ENCODE measurements at regions not wholly inside any gene's neighbourhood (a gene's known extent, or its start where the extent isn't known, plus 50 kb on each side); places are given as distances from the start of the nearest gene placed in this dataset.

DNA sequence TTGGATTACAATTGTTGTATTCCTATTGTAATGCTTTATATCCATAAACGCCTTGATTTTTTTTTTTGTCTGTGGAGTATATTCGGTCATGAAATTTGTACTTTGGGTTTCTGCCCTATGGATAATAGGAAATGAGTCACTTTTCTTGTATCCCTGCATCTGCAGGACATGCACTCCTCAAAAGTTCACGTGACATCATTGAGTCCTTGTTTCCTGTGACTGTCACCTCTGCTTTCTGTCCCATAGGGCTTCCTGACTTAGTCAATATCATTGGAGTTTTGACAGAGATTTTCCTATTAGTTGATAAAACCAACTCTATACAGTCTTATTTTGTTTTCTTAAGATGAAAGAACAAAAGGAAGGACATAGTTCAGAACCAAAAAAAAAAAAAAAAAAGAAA is 356.3 kb downstream of the MAT2B start:
- TF ChIP-seq FOXA1 (IDR thresholded peaks at IDR 0.05) (no peak), RXRA (IDR thresholded peaks at IDR 0.05) (no peak), GABPA (IDR thresholded peaks at IDR 0.05 in 1 of 2, conservative IDR thresholded peaks at IDR 0.05 in 1 of 2) (no peak), HNF4A (conservative IDR thresholded peaks at IDR 0.05) (no peak), JUND (IDR thresholded peaks at IDR 0.05) (no peak), YY1 (IDR thresholded peaks at IDR 0.05) (no peak), SP1 (IDR thresholded peaks at IDR 0.05) (no peak), HNF4G (IDR thresholded peaks at IDR 0.05) (no peak), TAF1 (conservative IDR thresholded peaks at IDR 0.05) (no peak), RAD21 (IDR thresholded peaks at IDR 0.05) (no peak), NR2F2 (IDR thresholded peaks at IDR 0.05) (no peak)
- TF ChIP-seq, protein P1, sequence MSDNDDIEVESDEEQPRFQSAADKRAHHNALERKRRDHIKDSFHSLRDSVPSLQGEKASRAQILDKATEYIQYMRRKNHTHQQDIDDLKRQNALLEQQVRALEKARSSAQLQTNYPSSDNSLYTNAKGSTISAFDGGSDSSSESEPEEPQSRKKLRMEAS (IDR thresholded peaks at IDR 0.05) = no peak
- TF ChIP-seq, protein P2, sequence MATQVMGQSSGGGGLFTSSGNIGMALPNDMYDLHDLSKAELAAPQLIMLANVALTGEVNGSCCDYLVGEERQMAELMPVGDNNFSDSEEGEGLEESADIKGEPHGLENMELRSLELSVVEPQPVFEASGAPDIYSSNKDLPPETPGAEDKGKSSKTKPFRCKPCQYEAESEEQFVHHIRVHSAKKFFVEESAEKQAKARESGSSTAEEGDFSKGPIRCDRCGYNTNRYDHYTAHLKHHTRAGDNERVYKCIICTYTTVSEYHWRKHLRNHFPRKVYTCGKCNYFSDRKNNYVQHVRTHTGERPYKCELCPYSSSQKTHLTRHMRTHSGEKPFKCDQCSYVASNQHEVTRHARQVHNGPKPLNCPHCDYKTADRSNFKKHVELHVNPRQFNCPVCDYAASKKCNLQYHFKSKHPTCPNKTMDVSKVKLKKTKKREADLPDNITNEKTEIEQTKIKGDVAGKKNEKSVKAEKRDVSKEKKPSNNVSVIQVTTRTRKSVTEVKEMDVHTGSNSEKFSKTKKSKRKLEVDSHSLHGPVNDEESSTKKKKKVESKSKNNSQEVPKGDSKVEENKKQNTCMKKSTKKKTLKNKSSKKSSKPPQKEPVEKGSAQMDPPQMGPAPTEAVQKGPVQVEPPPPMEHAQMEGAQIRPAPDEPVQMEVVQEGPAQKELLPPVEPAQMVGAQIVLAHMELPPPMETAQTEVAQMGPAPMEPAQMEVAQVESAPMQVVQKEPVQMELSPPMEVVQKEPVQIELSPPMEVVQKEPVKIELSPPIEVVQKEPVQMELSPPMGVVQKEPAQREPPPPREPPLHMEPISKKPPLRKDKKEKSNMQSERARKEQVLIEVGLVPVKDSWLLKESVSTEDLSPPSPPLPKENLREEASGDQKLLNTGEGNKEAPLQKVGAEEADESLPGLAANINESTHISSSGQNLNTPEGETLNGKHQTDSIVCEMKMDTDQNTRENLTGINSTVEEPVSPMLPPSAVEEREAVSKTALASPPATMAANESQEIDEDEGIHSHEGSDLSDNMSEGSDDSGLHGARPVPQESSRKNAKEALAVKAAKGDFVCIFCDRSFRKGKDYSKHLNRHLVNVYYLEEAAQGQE (IDR thresholded peaks at IDR 0.05) = no peak
- TF ChIP-seq, protein P3, sequence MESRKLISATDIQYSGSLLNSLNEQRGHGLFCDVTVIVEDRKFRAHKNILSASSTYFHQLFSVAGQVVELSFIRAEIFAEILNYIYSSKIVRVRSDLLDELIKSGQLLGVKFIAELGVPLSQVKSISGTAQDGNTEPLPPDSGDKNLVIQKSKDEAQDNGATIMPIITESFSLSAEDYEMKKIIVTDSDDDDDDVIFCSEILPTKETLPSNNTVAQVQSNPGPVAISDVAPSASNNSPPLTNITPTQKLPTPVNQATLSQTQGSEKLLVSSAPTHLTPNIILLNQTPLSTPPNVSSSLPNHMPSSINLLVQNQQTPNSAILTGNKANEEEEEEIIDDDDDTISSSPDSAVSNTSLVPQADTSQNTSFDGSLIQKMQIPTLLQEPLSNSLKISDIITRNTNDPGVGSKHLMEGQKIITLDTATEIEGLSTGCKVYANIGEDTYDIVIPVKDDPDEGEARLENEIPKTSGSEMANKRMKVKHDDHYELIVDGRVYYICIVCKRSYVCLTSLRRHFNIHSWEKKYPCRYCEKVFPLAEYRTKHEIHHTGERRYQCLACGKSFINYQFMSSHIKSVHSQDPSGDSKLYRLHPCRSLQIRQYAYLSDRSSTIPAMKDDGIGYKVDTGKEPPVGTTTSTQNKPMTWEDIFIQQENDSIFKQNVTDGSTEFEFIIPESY (IDR thresholded peaks at IDR 0.05) = no peak
- TF ChIP-seq, protein P4, sequence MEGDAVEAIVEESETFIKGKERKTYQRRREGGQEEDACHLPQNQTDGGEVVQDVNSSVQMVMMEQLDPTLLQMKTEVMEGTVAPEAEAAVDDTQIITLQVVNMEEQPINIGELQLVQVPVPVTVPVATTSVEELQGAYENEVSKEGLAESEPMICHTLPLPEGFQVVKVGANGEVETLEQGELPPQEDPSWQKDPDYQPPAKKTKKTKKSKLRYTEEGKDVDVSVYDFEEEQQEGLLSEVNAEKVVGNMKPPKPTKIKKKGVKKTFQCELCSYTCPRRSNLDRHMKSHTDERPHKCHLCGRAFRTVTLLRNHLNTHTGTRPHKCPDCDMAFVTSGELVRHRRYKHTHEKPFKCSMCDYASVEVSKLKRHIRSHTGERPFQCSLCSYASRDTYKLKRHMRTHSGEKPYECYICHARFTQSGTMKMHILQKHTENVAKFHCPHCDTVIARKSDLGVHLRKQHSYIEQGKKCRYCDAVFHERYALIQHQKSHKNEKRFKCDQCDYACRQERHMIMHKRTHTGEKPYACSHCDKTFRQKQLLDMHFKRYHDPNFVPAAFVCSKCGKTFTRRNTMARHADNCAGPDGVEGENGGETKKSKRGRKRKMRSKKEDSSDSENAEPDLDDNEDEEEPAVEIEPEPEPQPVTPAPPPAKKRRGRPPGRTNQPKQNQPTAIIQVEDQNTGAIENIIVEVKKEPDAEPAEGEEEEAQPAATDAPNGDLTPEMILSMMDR (IDR thresholded peaks at IDR 0.05; ENCODE audit: low read depth, low read length, missing input control) = no peak
- TF ChIP-seq, protein P5, sequence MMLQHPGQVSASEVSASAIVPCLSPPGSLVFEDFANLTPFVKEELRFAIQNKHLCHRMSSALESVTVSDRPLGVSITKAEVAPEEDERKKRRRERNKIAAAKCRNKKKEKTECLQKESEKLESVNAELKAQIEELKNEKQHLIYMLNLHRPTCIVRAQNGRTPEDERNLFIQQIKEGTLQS (IDR thresholded peaks at IDR 0.05) = no peak
- no peak overlapping the region for H3K4me3 ChIP-seq (ENCODE audit: low read depth in 1 of 3, low read length in 3 of 3)
- H3K4me1 ChIP-seq (ENCODE audit: control insufficient read depth in 4 of 4, insufficient read depth in 4 of 4, low read length in 3 of 4) = no peaks in the 10 kb centered on the region
- DNase-seq (ENCODE audit: low spot score) = no peak
- no peak overlapping the region for H3K9ac ChIP-seq (ENCODE audit: low read depth in 1 of 2, low read length in 2 of 2)
- 64% methylated on average over 3 of the region's 3 CpGs for WGBS
- H3K9me3 ChIP-seq (ENCODE audit: control insufficient read depth in 4 of 4, low read length in 3 of 4) = peaks cover 0 to 7% (median 4%) of the 10 kb centered on the region in 4 donors
- H3K36me3 ChIP-seq (ENCODE audit: control insufficient read depth in 4 of 4, insufficient read depth in 3 of 4, low read depth in 1 of 4, low read length in 3 of 4) = no peaks in the 10 kb centered on the region
- peaks cover 0 to 3% (median 0%) of the 10 kb centered on the region in 4 donors for H3K27me3 ChIP-seq (ENCODE audit: control insufficient read depth in 4 of 4, insufficient read depth in 4 of 4, low read length in 3 of 4)
- H3K27ac ChIP-seq (ENCODE audit: low read depth in 1 of 2, low read length in 2 of 2) = no peak overlapping the region

DNA sequence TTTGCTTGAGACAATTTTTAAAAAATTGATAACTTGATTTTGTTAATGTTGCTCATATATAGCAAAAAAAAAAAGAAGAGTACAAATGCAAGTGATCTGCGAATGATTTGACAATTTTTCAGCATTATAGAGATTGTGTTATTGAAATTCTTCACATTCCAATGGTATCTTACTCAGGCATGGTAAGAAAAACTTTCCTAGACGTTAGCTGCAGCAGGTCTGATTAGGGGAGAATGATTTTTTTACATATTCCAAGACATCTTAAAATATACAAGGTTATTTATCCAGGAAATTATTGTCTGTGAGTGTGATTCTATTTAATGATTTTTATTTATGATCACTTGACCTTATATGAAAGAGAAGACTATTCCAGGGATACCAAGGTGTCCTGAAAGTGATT is 361.9 kb downstream of the MAT2B start:
- WGBS = 36% methylated on average over 2 of the region's 2 CpGs
- DNase-seq (ENCODE audit: low spot score) = no peak
- no peak overlapping the region for H3K27ac ChIP-seq (ENCODE audit: low read depth in 1 of 2, low read length in 2 of 2)
- H3K27me3 ChIP-seq (ENCODE audit: control insufficient read depth in 4 of 4, insufficient read depth in 4 of 4, low read length in 3 of 4) = peaks cover 0 to 3% (median 1%) of the 10 kb centered on the region in 4 donors
- no peaks in the 10 kb centered on the region for H3K36me3 ChIP-seq (ENCODE audit: control insufficient read depth in 4 of 4, insufficient read depth in 3 of 4, low read depth in 1 of 4, low read length in 3 of 4)
- no peaks in the 10 kb centered on the region for H3K4me1 ChIP-seq (ENCODE audit: control insufficient read depth in 4 of 4, insufficient read depth in 4 of 4, low read length in 3 of 4)
- H3K4me3 ChIP-seq (ENCODE audit: low read depth in 1 of 3, low read length in 3 of 3) = no peak overlapping the region
- H3K9ac ChIP-seq (ENCODE audit: low read depth in 1 of 2, low read length in 2 of 2) = no peak overlapping the region
- H3K9me3 ChIP-seq (ENCODE audit: control insufficient read depth in 4 of 4, low read length in 3 of 4) = no peaks in the 10 kb centered on the region
- TF ChIP-seq, protein P1 (IDR thresholded peaks at IDR 0.05) = no peak
- TF ChIP-seq RAD21 (IDR thresholded peaks at IDR 0.05) (no peak), EGR1 (IDR thresholded peaks at IDR 0.05; ENCODE audit: low read depth in 2 of 2) (no peak), YY1 (IDR thresholded peaks at IDR 0.05) (no peak), TAF1 (conservative IDR thresholded peaks at IDR 0.05) (no peak), RXRA (IDR thresholded peaks at IDR 0.05) (no peak), HNF4A (conservative IDR thresholded peaks at IDR 0.05) (no peak), FOXA2 (IDR thresholded peaks at IDR 0.05) (no peak), GABPA (IDR thresholded peaks at IDR 0.05 in 1 of 2, conservative IDR thresholded peaks at IDR 0.05 in 1 of 2) (no peak), NR2F2 (IDR thresholded peaks at IDR 0.05) (no peak), SP1 (IDR thresholded peaks at IDR 0.05) (no peak), JUND (IDR thresholded peaks at IDR 0.05) (no peak), FOXA1 (IDR thresholded peaks at IDR 0.05) (no peak)
- TF ChIP-seq, protein P3 (IDR thresholded peaks at IDR 0.05) = no peak
- TF ChIP-seq, protein P5 (IDR thresholded peaks at IDR 0.05) = no peak

Data from liver (tissue), 8 donors.